ENCODE measurements at regions not wholly inside any gene's neighbourhood (a gene's known extent, or its start where the extent isn't known, plus 50 kb on each side); places are given as distances from the start of the nearest gene placed in this dataset.

- TF ChIP-seq, protein P1, sequence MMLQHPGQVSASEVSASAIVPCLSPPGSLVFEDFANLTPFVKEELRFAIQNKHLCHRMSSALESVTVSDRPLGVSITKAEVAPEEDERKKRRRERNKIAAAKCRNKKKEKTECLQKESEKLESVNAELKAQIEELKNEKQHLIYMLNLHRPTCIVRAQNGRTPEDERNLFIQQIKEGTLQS (IDR thresholded peaks at IDR 0.05) = no peak
- TF ChIP-seq JUND (IDR thresholded peaks at IDR 0.05) (no peak), GABPA (IDR thresholded peaks at IDR 0.05 in 1 of 2, conservative IDR thresholded peaks at IDR 0.05 in 1 of 2) (no peak), FOXA2 (IDR thresholded peaks at IDR 0.05) (no peak)
- TF ChIP-seq, protein P2, sequence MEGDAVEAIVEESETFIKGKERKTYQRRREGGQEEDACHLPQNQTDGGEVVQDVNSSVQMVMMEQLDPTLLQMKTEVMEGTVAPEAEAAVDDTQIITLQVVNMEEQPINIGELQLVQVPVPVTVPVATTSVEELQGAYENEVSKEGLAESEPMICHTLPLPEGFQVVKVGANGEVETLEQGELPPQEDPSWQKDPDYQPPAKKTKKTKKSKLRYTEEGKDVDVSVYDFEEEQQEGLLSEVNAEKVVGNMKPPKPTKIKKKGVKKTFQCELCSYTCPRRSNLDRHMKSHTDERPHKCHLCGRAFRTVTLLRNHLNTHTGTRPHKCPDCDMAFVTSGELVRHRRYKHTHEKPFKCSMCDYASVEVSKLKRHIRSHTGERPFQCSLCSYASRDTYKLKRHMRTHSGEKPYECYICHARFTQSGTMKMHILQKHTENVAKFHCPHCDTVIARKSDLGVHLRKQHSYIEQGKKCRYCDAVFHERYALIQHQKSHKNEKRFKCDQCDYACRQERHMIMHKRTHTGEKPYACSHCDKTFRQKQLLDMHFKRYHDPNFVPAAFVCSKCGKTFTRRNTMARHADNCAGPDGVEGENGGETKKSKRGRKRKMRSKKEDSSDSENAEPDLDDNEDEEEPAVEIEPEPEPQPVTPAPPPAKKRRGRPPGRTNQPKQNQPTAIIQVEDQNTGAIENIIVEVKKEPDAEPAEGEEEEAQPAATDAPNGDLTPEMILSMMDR (IDR thresholded peaks at IDR 0.05; ENCODE audit: low read depth, low read length, missing input control) = no peak
Observed at GRCh38 chr2:7785700-7786099, 868.5 kb downstream of the RNF144A start (continued).

GRCh38 chr2:7788736-7789135, 871.5 kb downstream of the RNF144A start:
- Histone ChIP-seq H3K27ac (ENCODE audit: low read depth in 1 of 2, low read length in 2 of 2) (no peak overlapping the region), H3K27me3 (ENCODE audit: control insufficient read depth in 4 of 4, insufficient read depth in 4 of 4, low read length in 3 of 4) (no peaks in the 10 kb centered on the region), H3K4me3 (ENCODE audit: low read depth in 1 of 3, low read length in 3 of 3) (no peak overlapping the region), H3K9me3 (ENCODE audit: control insufficient read depth in 4 of 4, low read length in 3 of 4) (no peaks in the 10 kb centered on the region), H3K36me3 (ENCODE audit: control insufficient read depth in 4 of 4, insufficient read depth in 3 of 4, low read depth in 1 of 4, low read length in 3 of 4) (no peaks in the 10 kb centered on the region), H3K4me1 (ENCODE audit: control insufficient read depth in 4 of 4, insufficient read depth in 4 of 4, low read length in 3 of 4) (peaks cover 0 to 16% (median 8%) of the 10 kb centered on the region in 4 donors), H3K9ac (ENCODE audit: low read depth in 1 of 2, low read length in 2 of 2) (no peak overlapping the region)
- no peak for TF ChIP-seq YY1 (IDR thresholded peaks at IDR 0.05)
- TF ChIP-seq EGR1 (IDR thresholded peaks at IDR 0.05; ENCODE audit: low read depth in 2 of 2) = no peak
- TF ChIP-seq JUND (IDR thresholded peaks at IDR 0.05) = no peak
- no peak for TF ChIP-seq RAD21 (IDR thresholded peaks at IDR 0.05)
- no peak for TF ChIP-seq REST (IDR thresholded peaks at IDR 0.05)
- TF ChIP-seq TAF1 (conservative IDR thresholded peaks at IDR 0.05) = no peak
- no peak for TF ChIP-seq ZBTB33 (IDR thresholded peaks at IDR 0.05)
- TF ChIP-seq, protein P2 (IDR thresholded peaks at IDR 0.05; ENCODE audit: low read depth, low read length, missing input control) = no peak
- TF ChIP-seq SP1 (IDR thresholded peaks at IDR 0.05) = no peak
- TF ChIP-seq RXRA (IDR thresholded peaks at IDR 0.05) = no peak
- TF ChIP-seq HNF4G (IDR thresholded peaks at IDR 0.05) = no peak
- TF ChIP-seq HNF4A (conservative IDR thresholded peaks at IDR 0.05) = no peak
- TF ChIP-seq FOXA2 (IDR thresholded peaks at IDR 0.05) = no peak
- TF ChIP-seq, protein P3, sequence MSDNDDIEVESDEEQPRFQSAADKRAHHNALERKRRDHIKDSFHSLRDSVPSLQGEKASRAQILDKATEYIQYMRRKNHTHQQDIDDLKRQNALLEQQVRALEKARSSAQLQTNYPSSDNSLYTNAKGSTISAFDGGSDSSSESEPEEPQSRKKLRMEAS (IDR thresholded peaks at IDR 0.05) = no peak
- no peak for TF ChIP-seq FOXA1 (IDR thresholded peaks at IDR 0.05)
- no peak for TF ChIP-seq NR2F2 (IDR thresholded peaks at IDR 0.05)
- 62% methylated on average over 8 of the region's 8 CpGs for WGBS
- DNase-seq (ENCODE audit: low spot score) = no peak
